ENCODE measurements at regions not wholly inside any gene's neighbourhood (a gene's known extent, or its start where the extent isn't known, plus 50 kb on each side); places are given as distances from the start of the nearest gene placed in this dataset.

GRCh38 chrX:137891431-137891830 lies 325.5 kb downstream of the ZIC3 start:
- WGBS, 2 donors = 65 to 93% methylated on average over 3 of the region's 3 CpGs
- no peak for TF ChIP-seq CTCF (IDR thresholded peaks at IDR 0.05; ENCODE audit: control extremely low read depth, extremely low read depth)
- H3K4me3 ChIP-seq = no peak overlapping the region
- H3K36me3 ChIP-seq (ENCODE audit: control insufficient read depth in 4 of 4, insufficient read depth in 4 of 4, low read length in 4 of 4) = no peaks in the 10 kb centered on the region
- no peak overlapping the region for H3K27ac ChIP-seq (ENCODE audit: low read depth in 1 of 2, low read length in 1 of 2)
- no peaks in the 10 kb centered on the region for H3K4me1 ChIP-seq (ENCODE audit: control insufficient read depth in 5 of 5, insufficient read depth in 5 of 5, low read length in 5 of 5)
- DNase-seq = no peak
- H3K27me3 ChIP-seq (ENCODE audit: control insufficient read depth in 3 of 3, insufficient read depth in 3 of 3, low read length in 2 of 3) = peaks cover 0 to 3% (median 0%) of the 10 kb centered on the region in 3 donors
- no peak overlapping the region for H3K9ac ChIP-seq (ENCODE audit: insufficient read depth in 1 of 2, low read length in 2 of 2)
- no peak for ATAC-seq (ENCODE audit: insufficient read depth, low FRiP score)
- no peaks in the 10 kb centered on the region for H3K9me3 ChIP-seq (ENCODE audit: control insufficient read depth in 4 of 4, insufficient read depth in 3 of 4, low read length in 3 of 4)

GRCh38 chrX:137896123-137896522 lies 330.2 kb downstream of the ZIC3 start:
- ATAC-seq (ENCODE audit: insufficient read depth, low FRiP score) (no peak), DNase-seq (no peak)
- Histone ChIP-seq H3K9ac (ENCODE audit: insufficient read depth in 1 of 2, low read length in 2 of 2) (no peak overlapping the region), H3K4me1 (ENCODE audit: control insufficient read depth in 5 of 5, insufficient read depth in 5 of 5, low read length in 5 of 5) (no peaks in the 10 kb centered on the region), H3K4me3 (no peak overlapping the region), H3K27me3 (ENCODE audit: control insufficient read depth in 3 of 3, insufficient read depth in 3 of 3, low read length in 2 of 3) (no peaks in the 10 kb centered on the region), H3K27ac (ENCODE audit: low read depth in 1 of 2, low read length in 1 of 2) (no peak overlapping the region), H3K9me3 (ENCODE audit: control insufficient read depth in 4 of 4, insufficient read depth in 3 of 4, low read length in 3 of 4) (no peaks in the 10 kb centered on the region), H3K36me3 (ENCODE audit: control insufficient read depth in 4 of 4, insufficient read depth in 4 of 4, low read length in 4 of 4) (no peaks in the 10 kb centered on the region)
- 43 to 68% methylated on average over 3 of the region's 3 CpGs for WGBS, 2 donors
- TF ChIP-seq CTCF (IDR thresholded peaks at IDR 0.05; ENCODE audit: control extremely low read depth, extremely low read depth) = no peak

- no peak for TF ChIP-seq CTCF (IDR thresholded peaks at IDR 0.05; ENCODE audit: control extremely low read depth, extremely low read depth)
- 25 to 44% methylated on average over 3 of the region's 3 CpGs for WGBS, 2 donors
- Histone ChIP-seq H3K9me3 (ENCODE audit: control insufficient read depth in 4 of 4, insufficient read depth in 3 of 4, low read length in 3 of 4) (peaks cover 0 to 2% (median 0%) of the 10 kb centered on the region in 4 donors), H3K4me3 (no peak overlapping the region), H3K27me3 (ENCODE audit: control insufficient read depth in 3 of 3, insufficient read depth in 3 of 3, low read length in 2 of 3) (peaks cover 0 to 4% (median 3%) of the 10 kb centered on the region in 3 donors), H3K4me1 (ENCODE audit: control insufficient read depth in 5 of 5, insufficient read depth in 5 of 5, low read length in 5 of 5) (no peaks in the 10 kb centered on the region), H3K9ac (ENCODE audit: insufficient read depth in 1 of 2, low read length in 2 of 2) (no peak overlapping the region), H3K36me3 (ENCODE audit: control insufficient read depth in 4 of 4, insufficient read depth in 4 of 4, low read length in 4 of 4) (no peaks in the 10 kb centered on the region), H3K27ac (ENCODE audit: low read depth in 1 of 2, low read length in 1 of 2) (no peak overlapping the region)
- ATAC-seq (ENCODE audit: insufficient read depth, low FRiP score) (no peak), DNase-seq (no peak)
Observed at GRCh38 chrX:137915466-137915865, 349.5 kb downstream of the ZIC3 start.

GRCh38 chrX:137916090-137916746 lies 350.3 kb downstream of the ZIC3 start:
- Histone ChIP-seq H3K4me1 (ENCODE audit: control insufficient read depth in 5 of 5, insufficient read depth in 5 of 5, low read length in 5 of 5) (no peaks in the 10 kb centered on the region), H3K36me3 (ENCODE audit: control insufficient read depth in 4 of 4, insufficient read depth in 4 of 4, low read length in 4 of 4) (no peaks in the 10 kb centered on the region), H3K9me3 (ENCODE audit: control insufficient read depth in 4 of 4, insufficient read depth in 3 of 4, low read length in 3 of 4) (no peaks in the 10 kb centered on the region), H3K27me3 (ENCODE audit: control insufficient read depth in 3 of 3, insufficient read depth in 3 of 3, low read length in 2 of 3) (peaks cover 0 to 4% (median 3%) of the 10 kb centered on the region in 3 donors), H3K4me3 (no peak overlapping the region), H3K27ac (ENCODE audit: low read depth in 1 of 2, low read length in 1 of 2) (no peak overlapping the region), H3K9ac (ENCODE audit: insufficient read depth in 1 of 2, low read length in 2 of 2) (no peak overlapping the region)
- DNase-seq (peak in 1 of 3 donors; percentile 5), ATAC-seq (ENCODE audit: insufficient read depth, low FRiP score) (no peak)
- no peak for TF ChIP-seq CTCF (IDR thresholded peaks at IDR 0.05; ENCODE audit: control extremely low read depth, extremely low read depth)
- WGBS, 2 donors = 39 to 90% methylated on average over 5 to 6 of the region's 6 CpGs
